NCI-H2196 treated with DMSO at 0.1 percent for 48 hours (cell line): ENCODE measurements at regions not wholly inside any gene's neighbourhood (a gene's known extent, or its start where the extent isn't known, plus 50 kb on each side); places are given as distances from the start of the nearest gene placed in this dataset.
"Not testable (repeated sequence)": the region's sequence is repeated elsewhere in the genome, so short reads cannot be mapped to it uniquely, and the experiment has no call there.

ENCODE experiments used
- DNase-seq: peaks from one replicate; lab custom pipeline; 2025; ENCODE audit not compliant: unreplicated experiment; lab: John Stamatoyannopoulos, UW

GRCh38 chrX:120718969-120719368 is 89.1 kb upstream of the C1GALT1C1 start:
- no peak for DNase-seq

- DNase-seq: not testable (repeated sequence)
Measured at GRCh38 chrX:120702337-120702736, 72.5 kb upstream of the C1GALT1C1 start.

- DNase-seq: no peak
Measured at GRCh38 chrX:120697053-120697452, 67.2 kb upstream of the C1GALT1C1 start.

GRCh38 chrX:120692319-120692718 is 62.5 kb upstream of the C1GALT1C1 start:
- DNase-seq: no peak

GRCh38 chrX:120690941-120691340 is 61.1 kb upstream of the C1GALT1C1 start:
- DNase-seq: no peak

- no peak for DNase-seq
Measured at GRCh38 chrX:120690344-120690743, 60.5 kb upstream of the C1GALT1C1 start.

- DNase-seq: no peak
Measured at GRCh38 chrX:120680090-120680489, 50.2 kb upstream of the C1GALT1C1 start.
